Thyroid gland (tissue), 4 donors: ENCODE measurements at regions not wholly inside any gene's neighbourhood (a gene's known extent, or its start where the extent isn't known, plus 50 kb on each side); places are given as distances from the start of the nearest gene placed in this dataset.

Source experiments
- POLR2A ChIP-seq, 2 donors: fragments of 450-650 bp; IDR thresholded peaks; one replicate each; pipeline ENCODE4 v1.6.1; 2017; ENCODE audit warnings: antibody characterized with exemption in 2 of 2, mild to moderate bottlenecking in 2 of 2, moderate library complexity in 1 of 2
- TF ChIP-seq, protein P1 (sequence below), 6 experiments: fragments of 200-600 bp in 3 of 6; fragments of 450-650 bp in 3 of 6; sonication (generic) in 3 of 6; IDR thresholded peaks; one replicate each; pipeline ENCODE4 v1.5.1; 2016 to 2019; ENCODE audit warnings: antibody characterized with exemption in 6 of 6, mild to moderate bottlenecking in 2 of 6, inconsistent platforms in 1 of 6, moderate library complexity in 1 of 6

DNA sequence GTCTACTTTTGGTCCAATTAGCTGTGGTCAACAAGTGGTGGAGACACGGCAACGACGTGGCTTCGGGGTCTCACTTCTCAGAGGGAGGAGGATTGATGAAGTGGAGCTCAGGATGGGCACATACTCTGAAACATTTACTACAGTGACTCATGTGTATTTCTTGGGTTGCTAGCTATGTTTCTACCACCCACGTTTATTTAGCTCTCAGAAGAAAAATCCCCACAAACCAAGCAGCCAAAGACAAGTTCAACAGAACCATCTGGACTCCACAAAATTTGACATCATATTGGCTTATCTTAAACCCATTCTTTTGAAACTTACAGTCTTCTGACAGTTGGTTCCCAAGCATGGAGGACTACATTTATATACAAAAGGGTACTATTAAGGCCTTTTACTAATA, 158.0 kb downstream of the CBLL2 start:
- TF ChIP-seq POLR2A (IDR thresholded peaks at IDR 0.05): no peak
- TF ChIP-seq, protein P1, sequence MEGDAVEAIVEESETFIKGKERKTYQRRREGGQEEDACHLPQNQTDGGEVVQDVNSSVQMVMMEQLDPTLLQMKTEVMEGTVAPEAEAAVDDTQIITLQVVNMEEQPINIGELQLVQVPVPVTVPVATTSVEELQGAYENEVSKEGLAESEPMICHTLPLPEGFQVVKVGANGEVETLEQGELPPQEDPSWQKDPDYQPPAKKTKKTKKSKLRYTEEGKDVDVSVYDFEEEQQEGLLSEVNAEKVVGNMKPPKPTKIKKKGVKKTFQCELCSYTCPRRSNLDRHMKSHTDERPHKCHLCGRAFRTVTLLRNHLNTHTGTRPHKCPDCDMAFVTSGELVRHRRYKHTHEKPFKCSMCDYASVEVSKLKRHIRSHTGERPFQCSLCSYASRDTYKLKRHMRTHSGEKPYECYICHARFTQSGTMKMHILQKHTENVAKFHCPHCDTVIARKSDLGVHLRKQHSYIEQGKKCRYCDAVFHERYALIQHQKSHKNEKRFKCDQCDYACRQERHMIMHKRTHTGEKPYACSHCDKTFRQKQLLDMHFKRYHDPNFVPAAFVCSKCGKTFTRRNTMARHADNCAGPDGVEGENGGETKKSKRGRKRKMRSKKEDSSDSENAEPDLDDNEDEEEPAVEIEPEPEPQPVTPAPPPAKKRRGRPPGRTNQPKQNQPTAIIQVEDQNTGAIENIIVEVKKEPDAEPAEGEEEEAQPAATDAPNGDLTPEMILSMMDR (IDR thresholded peaks at IDR 0.05): no peak
